C4-2B (cell line): ENCODE measurements at regions not wholly inside any gene's neighbourhood (a gene's known extent, or its start where the extent isn't known, plus 50 kb on each side); places are given as distances from the start of the nearest gene placed in this dataset.
"Not testable (repeated sequence)": the region's sequence is repeated elsewhere in the genome, so short reads cannot be mapped to it uniquely, and the experiment has no call there.

Experiments used
- CTCF ChIP-seq: fragments of 450-650 bp; conservative IDR thresholded peaks from 2 replicates; pipeline ENCODE4 v1.5.1; 2017; ENCODE audit warnings: mild to moderate bottlenecking
- ZFX ChIP-seq: fragments of 450-650 bp; IDR thresholded peaks from 2 replicates; pipeline ENCODE4 v1.6.1; 2017

- TF ChIP-seq CTCF, ZFX: not testable (repeated sequence)
Measured at GRCh38 chr16:5240278-5240626, 142.7 kb upstream of the EEF2KMT start.
